ENCODE measurements at regions not wholly inside any gene's neighbourhood (a gene's known extent, or its start where the extent isn't known, plus 50 kb on each side); places are given as distances from the start of the nearest gene placed in this dataset.

DNA sequence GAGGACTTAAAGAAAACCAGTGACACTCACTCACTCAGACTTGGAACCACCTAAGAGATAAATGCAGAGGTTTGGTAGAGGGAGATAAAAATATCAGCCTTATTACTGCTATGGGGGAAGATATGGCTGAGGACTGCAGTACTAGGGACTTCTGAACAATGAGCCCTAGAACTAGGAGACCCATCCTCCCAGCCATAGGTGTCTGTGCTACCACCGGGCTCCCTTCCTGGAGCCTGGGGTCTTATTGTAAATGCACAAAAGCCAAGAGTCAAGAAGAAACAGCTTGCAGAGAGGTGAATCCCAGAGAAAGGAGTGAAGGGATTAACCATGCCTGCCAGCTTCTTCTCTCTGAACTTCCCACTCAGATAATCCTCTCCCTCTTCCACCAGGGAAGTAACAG is 108.3 kb upstream of the AKR1E2 start:
- TF ChIP-seq, protein P1, sequence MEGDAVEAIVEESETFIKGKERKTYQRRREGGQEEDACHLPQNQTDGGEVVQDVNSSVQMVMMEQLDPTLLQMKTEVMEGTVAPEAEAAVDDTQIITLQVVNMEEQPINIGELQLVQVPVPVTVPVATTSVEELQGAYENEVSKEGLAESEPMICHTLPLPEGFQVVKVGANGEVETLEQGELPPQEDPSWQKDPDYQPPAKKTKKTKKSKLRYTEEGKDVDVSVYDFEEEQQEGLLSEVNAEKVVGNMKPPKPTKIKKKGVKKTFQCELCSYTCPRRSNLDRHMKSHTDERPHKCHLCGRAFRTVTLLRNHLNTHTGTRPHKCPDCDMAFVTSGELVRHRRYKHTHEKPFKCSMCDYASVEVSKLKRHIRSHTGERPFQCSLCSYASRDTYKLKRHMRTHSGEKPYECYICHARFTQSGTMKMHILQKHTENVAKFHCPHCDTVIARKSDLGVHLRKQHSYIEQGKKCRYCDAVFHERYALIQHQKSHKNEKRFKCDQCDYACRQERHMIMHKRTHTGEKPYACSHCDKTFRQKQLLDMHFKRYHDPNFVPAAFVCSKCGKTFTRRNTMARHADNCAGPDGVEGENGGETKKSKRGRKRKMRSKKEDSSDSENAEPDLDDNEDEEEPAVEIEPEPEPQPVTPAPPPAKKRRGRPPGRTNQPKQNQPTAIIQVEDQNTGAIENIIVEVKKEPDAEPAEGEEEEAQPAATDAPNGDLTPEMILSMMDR (IDR thresholded peaks at IDR 0.05; ENCODE audit: insufficient read depth, low read depth, low read length) = no peak
- TF ChIP-seq EZH2 (IDR thresholded peaks at IDR 0.05; ENCODE audit: insufficient read depth, low read length) = no peak
